ENCODE measurements at regions not wholly inside any gene's neighbourhood (a gene's known extent, or its start where the extent isn't known, plus 50 kb on each side); places are given as distances from the start of the nearest gene placed in this dataset.
A peak's percentile ranks its signal among the peaks of the same experiment; 100 is the strongest.

- intact Hi-C loops (cut with micrococcal nuclease; ENCODE audit: unreplicated experiment) = no loop called here
- TF ChIP-seq CTCF (IDR thresholded peaks at IDR 0.05; ENCODE audit: unreplicated experiment) = no peak
- Mint-ChIP-seq H3K4me1 (ENCODE audit: low read depth, unreplicated experiment) (no peaks in the 10 kb centered on the region), H3K27ac (ENCODE audit: unreplicated experiment) (no peak overlapping the region), H3K36me3 (ENCODE audit: insufficient read depth, unreplicated experiment) (no peaks in the 10 kb centered on the region), H3K4me3 (ENCODE audit: low read depth, unreplicated experiment) (no peak overlapping the region), H3K27me3 (ENCODE audit: unreplicated experiment) (no peaks in the 10 kb centered on the region), H3K9me3 (ENCODE audit: low read depth, unreplicated experiment) (no peaks in the 10 kb centered on the region)
- no TSS peak for BruUV-seq (replicated peaks)
- CTCF ChIA-PET = no interaction called here
- no peak for DNase-seq
Observed at GRCh38 chr5:106699198-106699597, 971.5 kb downstream of the EFNA5 start.

GRCh38 chr5:106698169-106698568 lies 972.6 kb downstream of the EFNA5 start:
- Mint-ChIP-seq H3K27me3 (ENCODE audit: unreplicated experiment) (no peaks in the 10 kb centered on the region), H3K36me3 (ENCODE audit: insufficient read depth, unreplicated experiment) (no peaks in the 10 kb centered on the region), H3K27ac (ENCODE audit: unreplicated experiment) (no peak overlapping the region), H3K9me3 (ENCODE audit: low read depth, unreplicated experiment) (no peaks in the 10 kb centered on the region), H3K4me3 (ENCODE audit: low read depth, unreplicated experiment) (no peak overlapping the region), H3K4me1 (ENCODE audit: low read depth, unreplicated experiment) (no peaks in the 10 kb centered on the region)
- CTCF ChIA-PET = no interaction called here
- no peak for DNase-seq
- intact Hi-C loops (cut with micrococcal nuclease; ENCODE audit: unreplicated experiment) = no loop called here
- BruUV-seq (replicated peaks) = no TSS peak
- TF ChIP-seq CTCF (IDR thresholded peaks at IDR 0.05; ENCODE audit: unreplicated experiment) = no peak

- H3K4me1 Mint-ChIP-seq (ENCODE audit: low read depth, unreplicated experiment) = no peaks in the 10 kb centered on the region
- CTCF ChIA-PET = no interaction called here
- intact Hi-C loops (cut with micrococcal nuclease; ENCODE audit: unreplicated experiment) = no loop called here
- no TSS peak for BruUV-seq (replicated peaks)
- H3K9me3 Mint-ChIP-seq (ENCODE audit: low read depth, unreplicated experiment) = peaks cover 2% of the 10 kb centered on the region
- no peaks in the 10 kb centered on the region for H3K36me3 Mint-ChIP-seq (ENCODE audit: insufficient read depth, unreplicated experiment)
- no peak overlapping the region for H3K27ac Mint-ChIP-seq (ENCODE audit: unreplicated experiment)
- no peak overlapping the region for H3K4me3 Mint-ChIP-seq (ENCODE audit: low read depth, unreplicated experiment)
- DNase-seq = no peak
- H3K27me3 Mint-ChIP-seq (ENCODE audit: unreplicated experiment) = no peaks in the 10 kb centered on the region
- TF ChIP-seq CTCF (IDR thresholded peaks at IDR 0.05; ENCODE audit: unreplicated experiment) = no peak
Observed at GRCh38 chr5:106691701-106692100, 979.0 kb downstream of the EFNA5 start.

- H3K27ac Mint-ChIP-seq (ENCODE audit: unreplicated experiment) = no peak overlapping the region
- CTCF ChIA-PET = no interaction called here
- no peak for TF ChIP-seq CTCF (IDR thresholded peaks at IDR 0.05; ENCODE audit: unreplicated experiment)
- no peaks in the 10 kb centered on the region for H3K4me1 Mint-ChIP-seq (ENCODE audit: low read depth, unreplicated experiment)
- intact Hi-C loops (cut with micrococcal nuclease; ENCODE audit: unreplicated experiment) = no loop called here
- no peaks in the 10 kb centered on the region for H3K36me3 Mint-ChIP-seq (ENCODE audit: insufficient read depth, unreplicated experiment)
- peaks cover 2% of the 10 kb centered on the region for H3K9me3 Mint-ChIP-seq (ENCODE audit: low read depth, unreplicated experiment)
- BruUV-seq (replicated peaks) = no TSS peak
- H3K4me3 Mint-ChIP-seq (ENCODE audit: low read depth, unreplicated experiment) = no peak overlapping the region
- no peaks in the 10 kb centered on the region for H3K27me3 Mint-ChIP-seq (ENCODE audit: unreplicated experiment)
- no peak for DNase-seq
Observed at GRCh38 chr5:106690585-106690984, 980.2 kb downstream of the EFNA5 start.

- H3K27me3 Mint-ChIP-seq (ENCODE audit: unreplicated experiment) = no peaks in the 10 kb centered on the region
- H3K27ac Mint-ChIP-seq (ENCODE audit: unreplicated experiment) = peak overlapping the region; percentile 20
- H3K36me3 Mint-ChIP-seq (ENCODE audit: insufficient read depth, unreplicated experiment) = no peaks in the 10 kb centered on the region
- H3K4me1 Mint-ChIP-seq (ENCODE audit: low read depth, unreplicated experiment) = no peaks in the 10 kb centered on the region
- intact Hi-C loops (cut with micrococcal nuclease; ENCODE audit: unreplicated experiment) = no loop called here
- H3K4me3 Mint-ChIP-seq (ENCODE audit: low read depth, unreplicated experiment) = no peak overlapping the region
- BruUV-seq (replicated peaks) = no TSS peak
- TF ChIP-seq CTCF (IDR thresholded peaks at IDR 0.05; ENCODE audit: unreplicated experiment) = no peak
- peaks cover 6% of the 10 kb centered on the region for H3K9me3 Mint-ChIP-seq (ENCODE audit: low read depth, unreplicated experiment)
- CTCF ChIA-PET = no interaction called here
- DNase-seq = no peak
Observed at GRCh38 chr5:106680330-106680729, 990.4 kb downstream of the EFNA5 start.

Measured in Calu3 (cell line).